ENCODE measurements at regions not wholly inside any gene's neighbourhood (a gene's known extent, or its start where the extent isn't known, plus 50 kb on each side); places are given as distances from the start of the nearest gene placed in this dataset.

DNA sequence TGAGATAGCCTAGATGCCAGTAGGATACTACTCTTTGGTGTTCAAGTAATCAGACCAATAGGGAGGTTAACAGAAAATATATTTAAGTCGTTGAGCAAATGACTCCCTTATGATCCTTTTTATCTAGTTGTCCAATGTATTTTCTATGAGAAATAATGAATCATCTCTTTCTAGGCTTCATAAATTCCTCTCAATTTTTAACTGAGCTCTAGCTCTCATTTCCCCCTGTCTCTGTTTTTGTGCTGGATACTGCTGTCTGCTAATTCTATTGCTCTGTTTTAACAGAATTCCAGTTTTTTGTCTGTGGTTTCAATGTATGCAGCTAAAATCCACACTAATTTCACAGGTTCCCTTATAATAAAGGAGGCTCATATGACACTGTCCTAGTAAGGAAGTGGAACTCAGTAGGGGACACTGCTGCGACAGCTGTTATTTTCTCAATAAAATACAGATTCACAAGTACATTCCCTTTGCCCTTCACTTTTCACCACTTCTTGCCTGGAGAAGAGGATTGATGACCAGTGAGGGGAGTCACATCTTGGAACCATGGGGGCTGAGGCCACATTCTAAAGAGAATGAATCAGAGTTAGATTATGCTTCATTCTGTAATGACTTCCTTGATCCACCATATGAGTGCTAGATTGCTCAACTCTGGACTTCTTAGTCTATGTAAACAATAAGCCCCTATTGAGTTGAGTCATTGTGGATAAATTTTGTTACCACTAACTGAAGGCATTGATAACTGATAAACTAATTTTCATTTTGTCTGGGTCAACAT lies 558.7 kb upstream of the KCNMB2 start:
- Histone ChIP-seq H3K36me3 (ENCODE audit: control insufficient read depth, insufficient read depth, low read length) (no peaks in the 10 kb centered on the region), H3K27ac (ENCODE audit: low read depth, low read length) (no peak overlapping the region), H3K27me3 (ENCODE audit: control insufficient read depth, insufficient read depth, low read length) (no peaks in the 10 kb centered on the region)

DNA sequence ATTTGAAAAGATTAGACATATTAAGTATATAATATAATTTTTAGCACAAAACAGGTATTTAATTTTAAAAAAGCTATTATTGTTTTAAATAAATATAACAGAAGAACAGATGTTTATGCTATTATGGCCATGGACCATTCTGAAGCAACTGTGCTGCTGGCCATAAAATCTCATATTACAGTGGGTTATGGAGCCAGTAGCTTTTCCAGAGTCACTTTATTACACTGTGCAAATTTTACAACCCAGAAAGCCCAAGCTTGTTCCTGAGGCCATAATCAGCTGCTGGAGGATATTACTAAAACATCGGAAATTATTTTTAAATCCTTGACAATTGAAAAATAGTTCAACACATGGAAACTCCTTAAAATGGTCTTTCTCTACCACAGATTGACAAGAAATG lies 557.3 kb upstream of the KCNMB2 start:
- Histone ChIP-seq H3K27me3 (ENCODE audit: control insufficient read depth, insufficient read depth, low read length) (no peaks in the 10 kb centered on the region), H3K4me1 (ENCODE audit: control insufficient read depth, insufficient read depth, low read length) (no peaks in the 10 kb centered on the region), H3K27ac (ENCODE audit: low read depth, low read length) (no peak overlapping the region), H3K9ac (ENCODE audit: low read length) (no peak overlapping the region), H3K4me3 (ENCODE audit: low read length) (no peak overlapping the region), H3K36me3 (ENCODE audit: control insufficient read depth, insufficient read depth, low read length) (no peaks in the 10 kb centered on the region)

More for the DNA sequence above, 558.7 kb upstream of the KCNMB2 start:
- Histone ChIP-seq H3K4me1 (ENCODE audit: control insufficient read depth, insufficient read depth, low read length) (peaks cover 2% of the 10 kb centered on the region), H3K9ac (ENCODE audit: low read length) (no peak overlapping the region), H3K4me3 (ENCODE audit: low read length) (no peak overlapping the region)

DNA sequence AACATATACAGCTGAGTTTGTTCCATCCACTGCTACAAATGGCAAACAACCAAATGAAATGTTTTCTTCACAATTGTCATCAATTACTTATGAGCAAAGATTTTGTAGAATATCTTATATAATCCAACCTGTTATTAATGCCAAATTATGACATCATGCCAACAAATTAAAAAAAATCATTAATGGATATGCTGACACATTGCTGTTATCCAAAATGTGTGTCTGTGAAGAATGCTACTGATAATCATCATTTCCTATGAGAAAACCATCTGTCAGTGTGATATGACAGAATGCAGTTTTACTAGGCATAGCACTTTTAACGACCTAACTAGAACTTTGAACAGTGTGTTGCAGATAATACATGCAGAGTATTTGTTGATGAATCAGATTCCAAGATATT lies 556.5 kb upstream of the KCNMB2 start:
- no peaks in the 10 kb centered on the region for H3K4me1 ChIP-seq (ENCODE audit: control insufficient read depth, insufficient read depth, low read length)
- no peaks in the 10 kb centered on the region for H3K27me3 ChIP-seq (ENCODE audit: control insufficient read depth, insufficient read depth, low read length)
- H3K27ac ChIP-seq (ENCODE audit: low read depth, low read length): no peak overlapping the region
- H3K4me3 ChIP-seq (ENCODE audit: low read length): no peak overlapping the region
- no peaks in the 10 kb centered on the region for H3K36me3 ChIP-seq (ENCODE audit: control insufficient read depth, insufficient read depth, low read length)
- H3K9ac ChIP-seq (ENCODE audit: low read length): no peak overlapping the region

DNA sequence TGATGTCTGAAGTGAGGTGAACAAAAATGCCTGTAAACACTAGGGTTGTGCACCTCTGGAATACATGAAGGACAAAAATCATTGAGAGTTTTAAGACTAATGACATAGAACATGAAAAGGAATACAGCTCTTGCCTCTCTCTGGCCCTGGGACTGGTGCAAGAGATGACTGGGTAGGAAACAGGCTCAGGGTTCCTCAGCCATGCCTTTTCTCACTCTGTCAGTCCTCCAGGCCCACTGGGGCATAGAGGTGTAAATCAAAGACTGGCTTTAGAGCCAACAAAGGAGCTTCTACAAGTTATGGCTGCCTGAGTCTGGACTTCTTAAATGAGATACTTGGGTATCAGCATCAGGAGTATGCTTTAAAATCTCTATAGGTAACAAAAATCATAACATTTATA lies 554.7 kb upstream of the KCNMB2 start:
- Histone ChIP-seq H3K27me3 (ENCODE audit: control insufficient read depth, insufficient read depth, low read length) (no peaks in the 10 kb centered on the region), H3K36me3 (ENCODE audit: control insufficient read depth, insufficient read depth, low read length) (no peaks in the 10 kb centered on the region), H3K4me1 (ENCODE audit: control insufficient read depth, insufficient read depth, low read length) (no peaks in the 10 kb centered on the region), H3K4me3 (ENCODE audit: low read length) (no peak overlapping the region), H3K27ac (ENCODE audit: low read depth, low read length) (no peak overlapping the region), H3K9ac (ENCODE audit: low read length) (no peak overlapping the region)

DNA sequence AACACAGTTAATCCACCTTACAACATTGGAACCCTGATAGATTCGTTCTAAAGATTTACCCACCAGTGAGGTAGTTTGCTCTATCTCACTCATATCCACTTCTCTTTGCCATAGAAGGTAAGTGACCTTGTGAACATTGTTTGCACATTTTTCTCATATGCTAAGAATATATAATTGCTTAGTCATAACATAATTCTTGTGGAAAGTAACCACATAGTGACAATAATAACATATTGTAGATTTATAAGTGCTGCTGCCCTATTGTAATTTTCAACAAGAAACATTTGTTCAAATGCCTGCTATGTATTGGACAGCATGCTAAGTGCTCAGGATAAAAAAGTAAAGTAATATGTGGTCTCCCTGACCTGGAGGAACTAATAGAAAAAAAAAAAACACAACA lies 554.2 kb upstream of the KCNMB2 start:
- Histone ChIP-seq H3K27me3 (ENCODE audit: control insufficient read depth, insufficient read depth, low read length) (no peaks in the 10 kb centered on the region), H3K4me3 (ENCODE audit: low read length) (no peak overlapping the region), H3K9ac (ENCODE audit: low read length) (no peak overlapping the region), H3K36me3 (ENCODE audit: control insufficient read depth, insufficient read depth, low read length) (no peaks in the 10 kb centered on the region), H3K4me1 (ENCODE audit: control insufficient read depth, insufficient read depth, low read length) (no peaks in the 10 kb centered on the region), H3K27ac (ENCODE audit: low read depth, low read length) (no peak overlapping the region)

DNA sequence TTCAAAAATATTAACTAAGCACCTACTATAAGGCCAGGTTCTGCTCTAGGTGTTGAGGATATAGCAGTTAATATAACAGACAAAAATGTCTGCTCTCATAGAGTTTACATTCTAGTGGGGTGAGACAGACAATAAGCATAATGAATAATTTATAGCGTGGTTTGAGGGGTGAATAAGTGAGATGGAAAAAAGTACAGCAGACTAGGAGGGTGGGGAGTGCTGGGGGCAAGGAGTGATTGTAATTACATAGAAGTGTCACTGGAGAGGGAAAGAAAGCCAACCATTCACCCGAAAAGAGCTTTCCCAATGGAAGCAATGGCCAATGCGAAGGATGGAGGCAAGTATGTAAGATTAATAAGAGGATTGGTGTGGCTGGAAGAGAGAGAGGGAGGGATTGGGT lies 552.9 kb upstream of the KCNMB2 start:
- H3K27me3 ChIP-seq (ENCODE audit: control insufficient read depth, insufficient read depth, low read length): no peaks in the 10 kb centered on the region
- no peaks in the 10 kb centered on the region for H3K4me1 ChIP-seq (ENCODE audit: control insufficient read depth, insufficient read depth, low read length)
- H3K9ac ChIP-seq (ENCODE audit: low read length): no peak overlapping the region
- no peaks in the 10 kb centered on the region for H3K36me3 ChIP-seq (ENCODE audit: control insufficient read depth, insufficient read depth, low read length)
- H3K4me3 ChIP-seq (ENCODE audit: low read length): no peak overlapping the region
- no peak overlapping the region for H3K27ac ChIP-seq (ENCODE audit: low read depth, low read length)

DNA sequence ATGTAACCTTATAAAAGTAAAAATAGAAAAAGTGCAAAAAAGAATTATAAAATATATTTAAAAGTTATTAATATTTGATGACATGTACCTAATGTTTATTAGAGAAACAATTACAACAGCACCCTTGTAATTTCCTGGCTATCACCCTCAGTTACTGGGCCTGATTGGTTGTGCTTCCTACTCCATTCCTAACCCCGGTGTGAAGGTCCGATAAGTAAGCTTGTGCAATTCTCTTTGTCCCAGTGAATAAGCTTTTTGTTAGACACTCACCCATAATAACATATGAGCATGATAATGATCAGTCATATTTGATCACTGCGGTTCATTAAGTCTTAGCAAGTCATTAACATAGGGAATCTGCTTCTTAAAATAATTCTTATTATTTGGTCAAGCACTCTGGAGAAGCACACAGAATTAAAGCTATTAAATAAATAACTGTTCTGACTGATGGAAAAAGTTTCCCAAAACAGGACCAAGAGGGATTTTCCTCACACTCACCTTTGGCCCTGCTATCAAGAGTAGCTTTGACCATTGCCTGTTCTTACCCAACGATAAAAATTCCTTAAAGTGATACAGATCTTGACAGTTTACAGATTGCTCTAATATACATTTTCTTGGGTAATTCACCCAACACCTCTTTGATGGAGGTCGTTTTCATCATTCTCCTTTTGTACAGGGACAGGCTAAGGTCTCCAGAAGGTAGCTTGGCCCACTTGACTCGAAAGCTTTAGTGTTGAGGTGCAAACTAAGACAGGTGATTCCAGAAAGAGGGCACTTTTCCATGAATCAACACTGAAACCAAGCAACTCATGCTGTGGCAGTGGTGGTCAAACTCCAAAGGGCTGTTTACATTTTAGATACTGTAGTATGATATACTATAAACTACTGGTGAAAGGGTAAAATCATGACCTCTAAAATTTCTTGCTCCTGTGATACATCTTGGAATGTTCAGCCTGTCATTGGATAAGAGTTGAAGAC lies 543.0 kb upstream of the KCNMB2 start:
- H3K4me3 ChIP-seq (ENCODE audit: low read length): no peak overlapping the region
- no peaks in the 10 kb centered on the region for H3K4me1 ChIP-seq (ENCODE audit: control insufficient read depth, insufficient read depth, low read length)
- H3K36me3 ChIP-seq (ENCODE audit: control insufficient read depth, insufficient read depth, low read length): no peaks in the 10 kb centered on the region
- H3K27ac ChIP-seq (ENCODE audit: low read depth, low read length): no peak overlapping the region
- H3K9ac ChIP-seq (ENCODE audit: low read length): no peak overlapping the region
- H3K27me3 ChIP-seq (ENCODE audit: control insufficient read depth, insufficient read depth, low read length): no peaks in the 10 kb centered on the region

DNA sequence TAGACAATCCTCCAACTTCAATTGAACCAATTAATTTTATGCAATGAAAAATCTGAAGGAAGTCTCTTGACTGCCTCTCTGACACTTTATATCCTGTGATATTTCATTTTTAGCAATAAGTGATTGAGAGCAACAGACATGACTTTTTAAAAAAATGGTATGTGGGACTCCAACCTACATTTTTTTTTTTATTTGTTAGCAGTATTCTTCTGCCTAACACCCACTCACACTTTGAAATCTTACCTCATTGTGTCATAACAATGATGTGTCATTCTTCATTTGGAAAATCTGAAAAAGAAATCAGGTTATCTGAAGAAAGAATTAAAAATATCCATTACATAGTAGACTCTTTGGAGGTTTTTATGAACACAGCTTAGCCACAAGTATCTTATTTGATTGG lies 541.3 kb upstream of the KCNMB2 start:
- no peak overlapping the region for H3K27ac ChIP-seq (ENCODE audit: low read depth, low read length)
- no peak overlapping the region for H3K4me3 ChIP-seq (ENCODE audit: low read length)
- H3K36me3 ChIP-seq (ENCODE audit: control insufficient read depth, insufficient read depth, low read length): no peaks in the 10 kb centered on the region
- no peaks in the 10 kb centered on the region for H3K4me1 ChIP-seq (ENCODE audit: control insufficient read depth, insufficient read depth, low read length)
- H3K27me3 ChIP-seq (ENCODE audit: control insufficient read depth, insufficient read depth, low read length): no peaks in the 10 kb centered on the region
- no peak overlapping the region for H3K9ac ChIP-seq (ENCODE audit: low read length)

DNA sequence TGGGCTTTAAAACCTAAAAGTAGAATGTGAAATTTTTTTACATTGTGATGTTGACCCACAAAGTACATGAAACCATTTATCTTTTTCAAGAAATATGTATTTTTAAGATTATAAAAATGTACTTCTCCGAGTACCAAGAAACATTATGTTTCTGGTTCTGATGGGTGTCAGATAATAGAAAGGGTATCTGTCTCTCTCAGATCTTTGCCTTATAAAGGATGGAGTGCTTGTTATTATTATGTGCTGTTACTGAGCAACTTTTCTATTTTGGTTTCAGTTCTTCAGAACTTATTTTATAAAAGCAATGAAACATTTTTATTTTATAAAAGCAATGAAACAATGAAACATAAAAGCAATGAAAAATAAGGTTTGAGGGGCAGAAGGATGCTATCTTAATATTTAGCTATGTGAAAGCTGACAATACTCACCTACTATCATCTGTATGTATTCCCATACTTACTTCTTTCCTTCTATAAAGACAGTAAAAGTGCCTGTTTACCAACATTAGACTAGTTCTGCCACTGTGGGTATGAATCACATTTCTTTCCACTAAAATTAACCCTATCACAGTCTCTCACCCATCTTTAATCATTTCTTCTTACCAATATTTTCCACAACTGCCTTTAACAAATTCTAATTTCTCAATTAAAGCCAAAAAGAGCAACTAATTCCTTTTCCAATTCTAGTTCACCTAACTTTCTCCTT lies 540.7 kb upstream of the KCNMB2 start:
- Histone ChIP-seq H3K27me3 (ENCODE audit: control insufficient read depth, insufficient read depth, low read length) (no peaks in the 10 kb centered on the region), H3K36me3 (ENCODE audit: control insufficient read depth, insufficient read depth, low read length) (no peaks in the 10 kb centered on the region), H3K27ac (ENCODE audit: low read depth, low read length) (no peak overlapping the region), H3K4me3 (ENCODE audit: low read length) (no peak overlapping the region), H3K4me1 (ENCODE audit: control insufficient read depth, insufficient read depth, low read length) (no peaks in the 10 kb centered on the region), H3K9ac (ENCODE audit: low read length) (no peak overlapping the region)

DNA sequence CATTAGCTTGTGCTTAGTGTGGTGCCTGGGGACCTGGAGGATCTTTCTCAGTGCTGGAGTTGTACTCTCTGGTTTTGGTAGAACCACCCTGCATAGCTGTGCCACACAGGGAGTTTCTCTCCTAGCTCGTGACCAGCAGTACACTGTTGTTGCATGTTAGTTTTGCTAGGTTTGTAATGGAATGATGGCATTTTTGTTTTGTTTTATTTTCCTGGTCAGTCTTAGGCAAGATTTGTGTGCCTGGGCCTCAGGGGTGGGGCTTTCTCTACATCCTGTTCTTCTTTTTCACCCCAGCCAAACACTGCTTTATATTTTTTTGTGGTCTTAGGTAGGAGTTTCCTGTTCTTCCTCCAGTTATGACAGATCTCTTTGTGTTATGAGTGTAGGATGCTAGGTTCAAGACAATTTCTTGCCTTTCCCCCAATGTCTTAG lies 534.5 kb upstream of the KCNMB2 start:
- H3K36me3 ChIP-seq (ENCODE audit: control insufficient read depth, insufficient read depth, low read length): no peaks in the 10 kb centered on the region
- H3K27me3 ChIP-seq (ENCODE audit: control insufficient read depth, insufficient read depth, low read length): no peaks in the 10 kb centered on the region
- H3K27ac ChIP-seq (ENCODE audit: low read depth, low read length): no peak overlapping the region
- no peaks in the 10 kb centered on the region for H3K4me1 ChIP-seq (ENCODE audit: control insufficient read depth, insufficient read depth, low read length)
- no peak overlapping the region for H3K4me3 ChIP-seq (ENCODE audit: low read length)
- H3K9ac ChIP-seq (ENCODE audit: low read length): no peak overlapping the region

DNA sequence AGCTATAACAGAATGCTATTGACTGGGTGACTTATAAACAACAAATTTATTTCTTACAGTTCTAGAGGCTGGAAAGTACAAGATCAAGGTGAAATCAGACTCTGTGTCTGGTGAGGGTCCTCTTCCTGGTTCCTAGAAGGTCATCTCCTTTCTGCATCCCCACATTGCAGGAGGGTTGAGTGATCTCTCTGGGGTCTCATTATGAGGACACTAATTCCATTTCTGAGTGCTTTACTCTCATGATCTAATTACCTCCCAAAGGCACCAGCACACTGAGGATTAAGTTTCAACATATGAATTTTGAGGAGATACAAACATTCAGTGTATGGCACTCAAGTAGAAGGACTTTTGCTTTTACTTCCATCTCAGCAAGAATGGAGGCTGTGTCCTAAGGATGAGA lies 534.1 kb upstream of the KCNMB2 start:
- Histone ChIP-seq H3K27me3 (ENCODE audit: control insufficient read depth, insufficient read depth, low read length) (no peaks in the 10 kb centered on the region), H3K4me3 (ENCODE audit: low read length) (no peak overlapping the region), H3K9ac (ENCODE audit: low read length) (no peak overlapping the region), H3K36me3 (ENCODE audit: control insufficient read depth, insufficient read depth, low read length) (no peaks in the 10 kb centered on the region), H3K4me1 (ENCODE audit: control insufficient read depth, insufficient read depth, low read length) (no peaks in the 10 kb centered on the region), H3K27ac (ENCODE audit: low read depth, low read length) (no peak overlapping the region)

DNA sequence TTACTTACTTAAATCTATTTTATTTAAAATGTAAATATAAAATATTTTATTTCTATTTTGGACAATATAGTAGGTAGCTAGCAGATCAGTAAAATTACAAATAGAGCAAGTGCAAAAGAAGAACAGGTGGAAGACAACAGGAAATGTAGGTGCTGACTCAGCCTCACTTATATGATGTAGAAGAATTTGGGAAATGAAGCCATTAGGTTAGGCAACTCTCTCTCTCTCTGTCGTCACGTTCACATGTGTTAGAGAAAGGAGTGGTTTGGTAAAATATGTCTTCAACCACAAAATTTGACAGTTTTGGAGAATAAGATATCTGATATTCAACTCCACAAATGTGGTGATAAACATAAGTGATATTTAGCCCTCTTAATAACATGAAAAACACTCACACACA lies 532.5 kb upstream of the KCNMB2 start:
- H3K4me1 ChIP-seq (ENCODE audit: control insufficient read depth, insufficient read depth, low read length): no peaks in the 10 kb centered on the region
- H3K27me3 ChIP-seq (ENCODE audit: control insufficient read depth, insufficient read depth, low read length): no peaks in the 10 kb centered on the region
- no peak overlapping the region for H3K27ac ChIP-seq (ENCODE audit: low read depth, low read length)
- H3K36me3 ChIP-seq (ENCODE audit: control insufficient read depth, insufficient read depth, low read length): no peaks in the 10 kb centered on the region
- no peak overlapping the region for H3K4me3 ChIP-seq (ENCODE audit: low read length)
- no peak overlapping the region for H3K9ac ChIP-seq (ENCODE audit: low read length)

Measured in rectal smooth muscle tissue (tissue), 1 donor.